GM18507 (cell line): ENCODE measurements at regions not wholly inside any gene's neighbourhood (a gene's known extent, or its start where the extent isn't known, plus 50 kb on each side); places are given as distances from the start of the nearest gene placed in this dataset.
"Not testable (repeated sequence)": the region's sequence is repeated elsewhere in the genome, so short reads cannot be mapped to it uniquely, and the experiment has no call there.

ENCODE experiments used
- DNase-seq: peaks from one replicate; pipeline ENCODE4 v3.0.0; 2011; ENCODE audit warnings: low read depth; ENCODE audit not compliant: insufficient read length; ENCODE audit errors: extremely low spot score
- FAIRE-seq: peaks from 2 replicates; lab custom pipeline; 2011; peaks lifted over from hg19 to GRCh38; lab: Jason Lieb, UNC

- no peak for FAIRE-seq
- no peak for DNase-seq
Observed at GRCh38 chr16:80273635-80274538, 266.9 kb upstream of the DYNLRB2 start.

- DNase-seq (no peak), FAIRE-seq (no peak)
Observed at GRCh38 chr16:80265624-80266306, 275.0 kb upstream of the DYNLRB2 start.

GRCh38 chr16:80263848-80264694, 276.7 kb upstream of the DYNLRB2 start:
- DNase-seq, result no peak
- no peak for FAIRE-seq

GRCh38 chr16:80263181-80263823, 277.5 kb upstream of the DYNLRB2 start:
- DNase-seq, result no peak
- FAIRE-seq, result no peak

- FAIRE-seq, result no peak
Observed at GRCh38 chr16:80260906-80261311, 279.9 kb upstream of the DYNLRB2 start.

GRCh38 chr16:80259290-80259805, 281.4 kb upstream of the DYNLRB2 start:
- DNase-seq, result no peak
- no peak for FAIRE-seq

More at GRCh38 chr16:80260906-80261311, 279.9 kb upstream of the DYNLRB2 start:
- no peak for DNase-seq

- DNase-seq (no peak), FAIRE-seq (no peak)
Observed at GRCh38 chr16:80258407-80258806, 282.4 kb upstream of the DYNLRB2 start.

- DNase-seq (no peak), FAIRE-seq (no peak)
Observed at GRCh38 chr16:80254970-80255369, 285.8 kb upstream of the DYNLRB2 start.

- no peak for FAIRE-seq
- no peak for DNase-seq
Observed at GRCh38 chr16:80253741-80254140, 287.1 kb upstream of the DYNLRB2 start.

GRCh38 chr16:80250381-80250780, 290.4 kb upstream of the DYNLRB2 start:
- FAIRE-seq, result no peak

GRCh38 chr16:80243303-80243702, 297.5 kb upstream of the DYNLRB2 start:
- not testable (repeated sequence) for DNase-seq, FAIRE-seq

More at GRCh38 chr16:80250381-80250780, 290.4 kb upstream of the DYNLRB2 start:
- no peak for DNase-seq

- FAIRE-seq, DNase-seq: not testable (repeated sequence)
Observed at GRCh38 chr16:80242279-80242678, 298.5 kb upstream of the DYNLRB2 start.

- DNase-seq, result no peak
- no peak for FAIRE-seq
Observed at GRCh38 chr16:80233097-80233835, 307.5 kb upstream of the DYNLRB2 start.

GRCh38 chr16:80231888-80232287, 308.9 kb upstream of the DYNLRB2 start:
- FAIRE-seq (no peak), DNase-seq (no peak)

GRCh38 chr16:80231121-80231520, 309.7 kb upstream of the DYNLRB2 start:
- no peak for DNase-seq
- no peak for FAIRE-seq

GRCh38 chr16:80230328-80231120, 310.3 kb upstream of the DYNLRB2 start:
- no peak for FAIRE-seq

GRCh38 chr16:80226499-80226898, 314.3 kb upstream of the DYNLRB2 start:
- FAIRE-seq (no peak), DNase-seq (no peak)

More at GRCh38 chr16:80230328-80231120, 310.3 kb upstream of the DYNLRB2 start:
- no peak for DNase-seq

GRCh38 chr16:80210787-80211186, 330.0 kb upstream of the DYNLRB2 start:
- no peak for FAIRE-seq

More at GRCh38 chr16:80210787-80211186, 330.0 kb upstream of the DYNLRB2 start:
- DNase-seq, result no peak
